ENCODE measurements at regions not wholly inside any gene's neighbourhood (a gene's known extent, or its start where the extent isn't known, plus 50 kb on each side); places are given as distances from the start of the nearest gene placed in this dataset.

DNA sequence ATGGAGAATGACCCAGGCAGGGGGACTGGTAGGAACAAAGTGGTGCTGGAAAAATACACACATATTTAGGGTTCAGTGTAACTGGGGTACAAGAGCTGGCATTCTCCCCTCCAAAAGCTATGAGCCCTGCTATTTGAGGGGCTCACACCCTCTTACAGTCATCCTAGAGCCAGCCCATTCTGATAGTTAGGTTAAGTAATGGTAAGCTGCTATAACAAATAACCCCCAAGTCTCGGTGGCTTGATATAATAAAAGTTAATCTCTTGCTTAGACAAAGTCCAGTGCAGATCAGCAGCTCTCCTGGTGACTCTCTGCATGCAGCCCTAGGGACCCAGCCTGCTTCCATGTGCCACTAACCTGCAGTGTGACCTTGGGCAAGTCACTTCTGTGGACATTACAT is 234.9 kb upstream of the HES1 start:
- Mint-ChIP-seq H3K4me1 (ENCODE audit: unreplicated experiment) (peaks cover 20% of the 10 kb centered on the region), H3K27me3 (ENCODE audit: unreplicated experiment) (peaks cover 3% of the 10 kb centered on the region), H3K4me3 (ENCODE audit: unreplicated experiment) (no peak overlapping the region), H3K36me3 (ENCODE audit: low read depth, unreplicated experiment) (no peaks in the 10 kb centered on the region), H3K27ac (ENCODE audit: unreplicated experiment) (no peak overlapping the region), H3K9me3 (ENCODE audit: unreplicated experiment) (peaks cover 2% of the 10 kb centered on the region)
- TF ChIP-seq, protein P1, sequence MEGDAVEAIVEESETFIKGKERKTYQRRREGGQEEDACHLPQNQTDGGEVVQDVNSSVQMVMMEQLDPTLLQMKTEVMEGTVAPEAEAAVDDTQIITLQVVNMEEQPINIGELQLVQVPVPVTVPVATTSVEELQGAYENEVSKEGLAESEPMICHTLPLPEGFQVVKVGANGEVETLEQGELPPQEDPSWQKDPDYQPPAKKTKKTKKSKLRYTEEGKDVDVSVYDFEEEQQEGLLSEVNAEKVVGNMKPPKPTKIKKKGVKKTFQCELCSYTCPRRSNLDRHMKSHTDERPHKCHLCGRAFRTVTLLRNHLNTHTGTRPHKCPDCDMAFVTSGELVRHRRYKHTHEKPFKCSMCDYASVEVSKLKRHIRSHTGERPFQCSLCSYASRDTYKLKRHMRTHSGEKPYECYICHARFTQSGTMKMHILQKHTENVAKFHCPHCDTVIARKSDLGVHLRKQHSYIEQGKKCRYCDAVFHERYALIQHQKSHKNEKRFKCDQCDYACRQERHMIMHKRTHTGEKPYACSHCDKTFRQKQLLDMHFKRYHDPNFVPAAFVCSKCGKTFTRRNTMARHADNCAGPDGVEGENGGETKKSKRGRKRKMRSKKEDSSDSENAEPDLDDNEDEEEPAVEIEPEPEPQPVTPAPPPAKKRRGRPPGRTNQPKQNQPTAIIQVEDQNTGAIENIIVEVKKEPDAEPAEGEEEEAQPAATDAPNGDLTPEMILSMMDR (IDR thresholded peaks at IDR 0.05; ENCODE audit: unreplicated experiment), result no peak
- no peak for DNase-seq (ENCODE audit: low spot score)

DNA sequence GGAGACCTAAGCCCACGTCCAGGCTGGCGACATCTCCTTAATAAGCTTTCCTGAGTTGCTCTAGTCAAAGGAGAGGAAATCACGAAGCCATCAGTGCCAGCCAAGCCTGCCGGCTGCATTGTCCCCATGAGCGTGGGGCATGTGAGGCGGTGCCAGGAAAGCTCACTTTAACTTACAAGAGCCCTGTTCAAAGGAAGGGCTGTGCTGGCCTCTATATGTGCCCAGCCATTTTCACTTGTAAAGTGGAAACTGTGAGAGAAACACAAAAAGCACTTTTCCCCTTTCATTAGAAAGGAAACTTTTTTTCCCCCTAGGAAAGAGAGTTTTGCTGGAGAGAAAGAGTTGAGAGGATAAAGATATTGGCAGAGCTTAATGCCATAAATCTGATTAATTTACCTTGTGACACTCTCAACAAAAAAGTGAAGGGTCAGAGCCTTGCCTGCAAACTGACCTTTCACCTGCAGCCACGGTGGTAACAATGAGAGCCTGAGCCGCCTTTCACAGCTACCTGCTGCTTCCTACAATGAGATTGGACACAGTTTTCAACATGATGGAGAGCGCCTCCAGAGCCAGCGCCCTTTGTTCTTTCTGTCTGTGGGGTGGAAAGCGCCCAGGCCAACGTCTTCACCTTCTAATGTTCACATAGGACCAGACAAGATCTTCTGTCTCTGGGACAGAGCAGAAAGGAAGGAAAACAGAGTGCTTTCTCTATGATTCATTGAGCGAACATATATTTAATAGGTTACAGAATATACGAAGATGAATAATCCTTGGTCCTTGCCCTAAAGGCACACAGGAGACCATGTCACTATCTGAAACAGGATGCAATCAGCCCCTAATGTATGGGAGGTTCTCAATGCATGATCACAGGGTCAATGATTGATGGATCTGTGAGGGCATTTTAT is 233.1 kb upstream of the HES1 start:
- Mint-ChIP-seq H3K9me3 (ENCODE audit: unreplicated experiment) (no peaks in the 10 kb centered on the region), H3K4me3 (ENCODE audit: unreplicated experiment) (no peak overlapping the region), H3K36me3 (ENCODE audit: low read depth, unreplicated experiment) (no peaks in the 10 kb centered on the region), H3K27me3 (ENCODE audit: unreplicated experiment) (peaks cover 1% of the 10 kb centered on the region), H3K27ac (ENCODE audit: unreplicated experiment) (no peak overlapping the region), H3K4me1 (ENCODE audit: unreplicated experiment) (peaks cover 13% of the 10 kb centered on the region)
- TF ChIP-seq, protein P1 (IDR thresholded peaks at IDR 0.05; ENCODE audit: unreplicated experiment), result no peak
- no peak for DNase-seq (ENCODE audit: low spot score)

DNA sequence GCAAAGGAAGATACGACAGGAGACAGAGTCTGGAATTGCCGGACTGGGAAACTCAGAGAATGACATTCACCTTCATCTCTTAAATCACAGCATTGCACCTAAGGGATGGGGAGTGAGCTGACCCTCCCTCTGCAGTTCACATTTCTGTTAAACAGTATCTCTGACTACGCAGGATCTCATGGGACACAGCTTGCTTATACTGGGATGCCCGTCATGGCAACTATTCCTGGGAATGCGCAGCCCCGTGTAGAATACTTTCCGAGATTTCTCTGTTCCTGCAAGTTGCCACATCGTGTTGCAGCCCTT is 232.5 kb upstream of the HES1 start:
- H3K27me3 Mint-ChIP-seq (ENCODE audit: unreplicated experiment), result peaks cover 1% of the 10 kb centered on the region
- no peaks in the 10 kb centered on the region for H3K36me3 Mint-ChIP-seq (ENCODE audit: low read depth, unreplicated experiment)

DNA sequence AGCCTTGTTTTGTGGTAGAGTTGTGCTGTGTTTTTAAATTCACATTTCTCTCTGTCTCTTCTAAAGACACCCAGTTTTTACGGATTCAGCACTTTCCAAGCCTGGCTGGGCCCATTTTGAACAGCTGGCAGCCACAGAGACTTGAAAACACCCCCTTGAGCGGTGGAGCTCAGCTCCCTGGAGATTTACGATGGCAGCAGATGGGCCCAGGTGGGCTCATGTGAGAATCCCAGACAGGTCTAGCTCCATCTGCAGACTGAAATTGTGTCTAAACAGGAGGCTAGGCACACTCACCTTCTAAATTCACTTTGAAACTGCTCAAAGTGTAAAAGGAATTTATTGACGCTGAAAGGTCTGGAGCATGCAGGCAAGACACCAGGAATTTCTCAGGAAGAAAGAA is 232.0 kb upstream of the HES1 start:
- H3K4me1 Mint-ChIP-seq (ENCODE audit: unreplicated experiment), result peaks cover 9% of the 10 kb centered on the region
- no peaks in the 10 kb centered on the region for H3K36me3 Mint-ChIP-seq (ENCODE audit: low read depth, unreplicated experiment)
- no peak overlapping the region for H3K27ac Mint-ChIP-seq (ENCODE audit: unreplicated experiment)
- no peak for DNase-seq (ENCODE audit: low spot score)
- H3K4me3 Mint-ChIP-seq (ENCODE audit: unreplicated experiment), result no peak overlapping the region
- peaks cover 1% of the 10 kb centered on the region for H3K27me3 Mint-ChIP-seq (ENCODE audit: unreplicated experiment)
- TF ChIP-seq, protein P1 (IDR thresholded peaks at IDR 0.05; ENCODE audit: unreplicated experiment), result no peak
- H3K9me3 Mint-ChIP-seq (ENCODE audit: unreplicated experiment), result no peaks in the 10 kb centered on the region

More for the DNA sequence above, 232.5 kb upstream of the HES1 start:
- Mint-ChIP-seq H3K9me3 (ENCODE audit: unreplicated experiment) (no peaks in the 10 kb centered on the region), H3K27ac (ENCODE audit: unreplicated experiment) (no peak overlapping the region), H3K4me3 (ENCODE audit: unreplicated experiment) (no peak overlapping the region), H3K4me1 (ENCODE audit: unreplicated experiment) (peaks cover 11% of the 10 kb centered on the region)
- TF ChIP-seq, protein P1 (IDR thresholded peaks at IDR 0.05; ENCODE audit: unreplicated experiment), result no peak
- no peak for DNase-seq (ENCODE audit: low spot score)

Measured in endothelial cell (in vitro differentiated cells).